IPS-NIHi7 (cell line): ENCODE measurements at regions not wholly inside any gene's neighbourhood (a gene's known extent, or its start where the extent isn't known, plus 50 kb on each side); places are given as distances from the start of the nearest gene placed in this dataset.

Source experiments
- DNase-seq: peaks from one replicate; pipeline ENCODE4 v3.0.0; 2012; ENCODE audit warnings: mixed read lengths; ENCODE audit errors: extremely low spot score

DNA sequence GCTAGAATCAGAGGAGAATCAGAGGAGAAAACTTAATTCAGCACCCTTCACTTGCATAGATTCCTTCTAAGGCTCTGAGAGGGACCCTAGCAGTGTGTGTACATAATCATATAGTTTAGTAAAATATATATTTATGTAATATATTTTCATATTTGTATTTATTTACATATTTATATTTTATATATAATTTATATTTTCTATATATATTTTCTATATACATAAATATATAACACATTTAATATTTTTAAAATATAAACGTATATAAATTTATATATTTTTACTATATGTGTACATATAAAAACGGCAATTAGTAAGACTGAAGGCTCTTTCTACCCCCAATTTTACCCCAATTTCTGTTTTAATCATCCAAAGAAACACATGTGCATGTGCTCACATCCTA lies 80.3 kb downstream of the NXPE2 start:
- DNase-seq = no peak

DNA sequence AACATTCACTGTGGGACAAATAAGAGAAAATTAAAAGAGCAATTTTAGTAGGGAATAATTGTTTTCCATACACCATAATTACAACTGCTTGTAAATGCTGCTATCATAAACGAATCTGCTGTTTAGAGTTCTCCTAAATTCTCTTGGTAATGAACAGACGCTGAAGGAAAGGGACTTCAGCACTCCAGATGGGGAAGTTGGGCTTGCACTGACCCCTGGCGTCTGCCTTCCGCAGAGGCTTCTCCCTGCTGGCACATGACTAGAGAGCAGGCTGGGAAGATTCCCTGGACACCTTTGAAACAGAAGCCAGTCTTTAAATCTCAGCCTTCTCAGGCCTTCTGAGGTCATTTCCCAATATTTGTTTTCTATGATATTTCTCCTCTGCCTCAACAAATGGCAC lies 84.1 kb downstream of the NXPE2 start:
- DNase-seq = peak; percentile 81

DNA sequence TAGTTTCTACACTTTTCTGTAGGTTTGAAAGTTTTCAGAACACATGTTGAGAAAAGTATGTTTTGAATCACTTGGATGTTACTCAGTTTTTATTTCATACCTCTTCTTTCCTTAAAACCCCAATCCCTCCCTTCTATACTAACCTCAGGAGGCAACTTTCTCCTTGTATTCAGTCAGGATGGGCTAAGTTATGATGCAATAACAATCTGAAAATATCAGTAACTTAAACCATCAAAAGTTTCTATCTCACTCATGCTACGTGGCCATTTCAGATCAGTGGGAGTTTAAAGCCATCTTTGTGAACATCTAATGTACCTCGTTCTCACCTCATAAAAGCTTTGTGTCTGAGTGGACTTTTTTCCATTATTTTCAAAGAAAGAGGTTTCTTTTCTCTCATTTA lies 86.2 kb downstream of the NXPE2 start:
- DNase-seq = no peak

DNA sequence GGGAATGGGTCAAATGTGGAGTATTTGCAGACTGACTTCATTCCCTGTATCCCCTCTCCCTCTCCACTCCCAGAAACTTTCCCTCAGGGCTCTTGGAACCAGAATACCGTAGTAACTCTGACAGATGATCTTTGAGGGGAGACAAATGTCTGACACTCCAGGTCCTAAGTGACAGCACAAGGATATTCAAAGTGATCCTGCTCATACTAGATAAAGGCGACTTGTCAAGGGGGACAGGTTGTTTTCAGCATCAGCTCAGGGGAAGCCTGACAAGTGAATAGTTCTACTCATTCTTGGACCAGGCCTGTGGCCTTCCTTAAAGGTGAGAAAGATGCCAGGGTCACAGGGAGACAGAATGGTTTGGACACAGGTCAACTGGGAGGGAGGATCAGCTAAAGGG lies 92.8 kb downstream of the NXPE2 start:
- no peak for DNase-seq

DNA sequence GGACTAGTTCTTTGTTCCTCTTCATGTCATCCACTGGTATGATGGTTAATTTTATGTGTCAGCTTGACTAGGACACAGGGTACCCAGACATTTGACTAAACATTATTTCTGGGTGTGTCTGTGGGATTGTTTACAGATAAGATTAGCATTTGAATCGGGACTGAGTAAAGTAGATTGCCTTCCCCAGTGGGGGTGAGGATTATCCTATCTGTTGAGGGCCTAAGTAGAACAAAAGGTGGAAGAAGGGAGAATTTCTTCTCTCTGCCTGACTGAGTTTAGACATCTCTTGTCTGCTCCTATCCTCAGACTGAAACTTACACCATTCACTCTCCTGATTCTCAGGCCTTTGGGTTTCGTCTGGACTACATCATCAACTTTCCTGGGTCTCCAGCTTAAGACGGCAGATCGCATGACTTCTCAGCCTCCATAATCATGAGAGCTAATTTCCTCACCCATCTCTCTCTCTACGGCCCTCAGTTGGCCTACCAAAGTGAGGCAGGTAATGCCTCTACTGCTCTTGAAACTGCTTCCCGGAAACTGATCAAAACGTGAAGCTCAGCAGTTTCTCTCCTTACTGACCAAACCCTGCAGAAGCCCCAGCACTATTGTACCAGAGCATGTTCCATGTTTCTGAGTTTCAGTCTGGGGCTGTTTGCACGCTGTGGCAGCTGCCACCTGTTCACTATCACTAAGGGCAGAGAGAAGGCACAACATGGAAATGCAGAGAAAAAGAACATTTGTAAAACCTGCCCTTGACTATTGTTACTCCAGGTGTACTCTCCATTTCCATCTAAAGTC lies 95.4 kb downstream of the NXPE2 start:
- no peak for DNase-seq

DNA sequence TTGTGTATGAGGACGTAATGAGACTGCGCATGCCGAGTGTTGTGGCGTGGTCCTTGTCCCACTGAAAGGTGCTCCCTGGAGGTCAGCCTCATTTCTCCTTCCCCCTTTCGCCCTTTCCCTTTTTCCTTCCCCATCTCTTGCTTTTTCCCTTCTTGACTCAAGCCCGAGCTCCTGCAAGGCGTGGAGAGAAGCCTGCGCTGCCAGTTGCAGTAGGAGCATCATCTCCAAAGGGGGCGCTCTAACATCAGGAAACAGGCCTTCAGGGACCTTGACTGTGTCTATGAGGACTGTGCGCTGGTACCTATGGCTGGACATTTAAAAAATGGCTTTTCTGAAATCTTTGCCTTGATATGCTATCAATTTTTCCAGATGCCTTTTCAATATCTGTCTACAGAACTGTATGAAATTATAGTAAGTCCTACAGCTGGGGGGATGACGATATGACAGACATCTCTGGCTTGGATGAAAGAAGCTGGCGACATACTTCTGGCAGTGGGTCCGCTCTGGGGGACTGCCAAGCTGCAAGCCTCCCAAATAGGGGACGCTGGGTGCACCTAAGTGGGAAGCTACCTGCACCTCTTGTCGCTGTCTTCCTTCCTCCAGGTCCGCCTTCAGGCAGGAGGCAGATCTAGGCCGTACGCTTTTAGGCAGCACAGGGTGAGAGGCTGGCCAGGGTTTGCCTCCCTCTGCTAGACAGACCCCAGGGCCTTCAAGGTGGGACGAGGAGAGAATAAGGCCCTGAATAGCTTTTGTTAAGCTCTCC lies 96.5 kb downstream of the NXPE2 start:
- DNase-seq = peak; percentile 83

DNA sequence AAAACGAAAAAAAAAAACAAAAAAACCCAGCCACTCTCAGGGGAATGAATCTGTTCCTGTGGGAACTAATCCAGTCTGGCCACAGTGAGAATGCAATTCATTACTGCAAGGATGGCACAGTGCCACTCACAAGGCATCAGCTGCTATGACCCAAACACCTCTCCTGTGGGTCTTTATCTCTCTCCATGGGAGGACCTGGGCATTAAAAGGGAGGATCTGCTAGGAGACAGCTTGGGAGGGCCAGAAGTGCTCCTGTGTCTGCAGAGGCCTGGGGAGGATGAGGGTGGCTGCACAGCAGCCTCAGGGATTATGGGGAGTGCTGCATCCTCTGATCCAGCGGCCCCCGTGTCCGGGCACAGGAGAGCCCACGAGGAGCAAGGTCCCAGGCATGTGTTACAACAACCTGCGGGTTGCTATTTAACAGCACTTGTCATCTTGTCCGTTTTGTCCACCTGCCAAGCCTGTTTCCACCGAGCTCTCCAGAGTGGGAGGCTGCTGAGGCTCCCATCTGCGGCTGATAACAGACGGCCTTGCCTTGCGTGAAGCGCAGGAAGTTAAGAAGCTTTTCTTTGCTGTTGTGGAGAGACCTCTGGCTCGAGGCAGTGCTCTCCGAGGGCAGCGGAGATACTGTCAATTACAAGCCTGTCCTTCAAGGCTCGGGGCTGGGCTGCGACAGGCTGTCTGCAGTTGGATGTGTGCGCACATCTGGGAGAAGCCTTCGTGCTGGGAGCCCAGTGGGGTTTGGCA lies 97.7 kb downstream of the NXPE2 start:
- DNase-seq = no peak

DNA sequence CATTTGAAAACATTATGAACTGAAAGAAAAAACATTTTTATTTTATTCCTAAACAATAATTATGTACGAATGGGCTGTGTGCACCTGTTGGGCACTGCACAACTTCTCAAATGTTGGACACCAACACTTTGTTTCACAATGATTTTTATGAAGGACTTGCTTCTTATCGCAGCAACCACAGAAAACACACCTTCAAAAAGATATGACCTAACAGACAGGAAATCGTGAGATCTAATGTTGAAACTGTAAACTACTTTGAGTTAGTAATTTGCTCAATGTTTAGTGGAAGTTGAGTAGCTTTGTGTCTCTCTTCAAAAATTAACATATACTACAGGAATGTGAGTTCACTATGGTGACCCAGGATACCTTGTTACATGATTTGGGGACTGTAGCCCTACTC lies 98.6 kb downstream of the NXPE2 start:
- no peak for DNase-seq

DNA sequence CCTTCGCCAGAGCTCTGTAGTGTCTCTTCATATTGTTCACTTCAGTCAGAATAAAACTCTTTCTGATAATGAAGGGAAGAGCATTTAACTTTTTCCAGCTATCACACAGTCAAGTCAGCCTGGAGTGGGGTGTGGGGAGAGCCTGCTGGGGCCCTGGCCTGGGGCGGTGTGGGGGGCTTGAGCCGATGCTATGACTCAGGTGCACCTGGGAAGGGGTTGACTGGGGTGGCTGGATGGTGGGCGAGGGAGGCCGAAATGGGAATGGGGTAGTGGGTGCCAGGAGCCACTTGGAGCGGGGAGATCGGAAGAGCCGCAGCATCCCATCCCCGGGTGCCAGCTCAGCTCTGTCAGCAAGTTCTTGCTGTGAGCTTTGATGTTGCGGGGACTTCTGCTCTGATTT lies 100.9 kb downstream of the NXPE2 start:
- DNase-seq = no peak

DNA sequence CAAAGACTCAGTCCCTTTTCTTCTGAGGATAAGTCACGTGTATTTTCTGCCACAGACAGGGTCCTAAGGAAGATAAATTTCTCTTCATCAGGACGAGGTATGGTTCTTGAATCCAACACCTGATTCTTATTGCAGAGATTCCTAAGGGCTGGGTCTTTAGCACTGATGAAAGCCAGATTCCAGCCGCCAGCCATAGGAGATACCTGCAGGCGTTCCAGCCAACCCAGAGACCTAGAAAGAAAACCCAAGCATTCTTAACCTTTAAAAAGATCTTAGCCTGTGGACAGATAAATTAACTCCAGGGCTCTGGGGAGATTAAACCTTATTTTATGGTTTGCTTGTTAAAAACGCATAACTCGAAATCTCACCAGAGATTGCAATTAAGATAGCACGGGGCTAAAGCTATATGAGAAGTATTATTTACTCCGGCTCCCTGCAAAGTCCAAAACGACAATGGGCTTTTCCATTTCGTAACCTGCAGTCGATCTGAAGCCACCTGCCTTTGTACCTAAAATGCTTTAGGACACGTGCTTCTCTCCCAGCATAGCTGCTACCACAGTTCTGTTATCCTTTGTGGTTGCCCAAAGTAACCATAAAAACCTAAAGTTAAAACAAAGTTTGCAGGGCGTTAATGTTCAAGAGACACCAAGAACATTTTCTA lies 104.5 kb downstream of the NXPE2 start:
- DNase-seq = no peak

DNA sequence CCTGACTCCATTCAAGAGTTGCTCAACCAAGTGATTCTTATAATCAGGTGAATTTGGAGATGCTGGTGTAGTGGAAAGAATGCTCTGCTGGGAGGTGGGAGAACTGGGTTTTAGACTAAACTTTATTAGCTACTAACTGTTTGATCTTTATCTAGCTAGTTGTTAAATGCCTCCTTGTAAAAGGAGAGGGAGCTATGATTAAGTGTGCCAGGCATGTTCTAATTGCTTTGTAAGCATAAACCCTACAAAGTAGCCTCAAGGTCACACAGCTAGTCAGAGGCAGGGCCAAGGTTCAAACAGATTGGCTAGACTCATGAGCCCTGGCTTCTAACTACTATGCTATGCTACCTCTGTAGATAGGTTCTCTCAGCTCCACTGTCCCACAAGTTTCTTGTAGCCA lies 105.5 kb downstream of the NXPE2 start:
- no peak for DNase-seq

DNA sequence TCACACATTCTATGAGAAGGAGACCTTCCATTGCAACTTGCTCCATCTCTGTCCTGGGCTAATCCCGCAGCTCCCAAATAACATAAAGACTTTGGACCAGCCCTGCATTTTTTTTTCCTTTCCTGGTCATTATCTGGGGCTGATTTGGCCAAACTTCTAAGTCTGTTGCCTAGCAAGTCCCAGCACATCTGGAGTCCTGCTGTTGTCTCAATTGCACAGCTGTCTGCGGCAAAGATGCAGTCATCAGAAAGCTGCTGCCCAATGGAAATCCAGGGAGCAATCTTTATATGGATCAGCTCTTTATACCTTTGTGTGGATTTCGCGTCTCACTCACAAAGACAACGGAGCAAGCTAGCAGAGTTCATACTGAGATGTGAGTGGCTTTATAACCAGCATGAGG lies 105.9 kb downstream of the NXPE2 start:
- DNase-seq = no peak

DNA sequence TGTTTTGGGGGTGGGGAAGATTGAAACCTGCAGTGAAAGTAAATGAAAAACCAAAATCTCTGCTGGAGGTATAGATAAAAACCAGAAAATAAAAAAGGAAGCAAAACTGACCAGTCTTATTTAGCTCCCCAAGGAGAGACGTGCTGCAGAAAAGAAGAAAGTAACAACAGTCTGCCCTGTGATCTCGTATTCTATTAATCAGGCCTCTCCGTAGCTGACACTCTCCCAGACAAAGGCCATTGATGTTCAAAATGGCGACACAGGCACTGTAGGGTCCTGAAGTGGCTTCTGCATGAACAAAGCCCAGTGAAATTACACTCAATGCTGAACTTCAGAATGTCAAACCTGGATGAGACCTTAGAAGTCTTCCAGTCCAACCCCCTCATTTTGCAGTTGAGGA lies 106.6 kb downstream of the NXPE2 start:
- DNase-seq = no peak

DNA sequence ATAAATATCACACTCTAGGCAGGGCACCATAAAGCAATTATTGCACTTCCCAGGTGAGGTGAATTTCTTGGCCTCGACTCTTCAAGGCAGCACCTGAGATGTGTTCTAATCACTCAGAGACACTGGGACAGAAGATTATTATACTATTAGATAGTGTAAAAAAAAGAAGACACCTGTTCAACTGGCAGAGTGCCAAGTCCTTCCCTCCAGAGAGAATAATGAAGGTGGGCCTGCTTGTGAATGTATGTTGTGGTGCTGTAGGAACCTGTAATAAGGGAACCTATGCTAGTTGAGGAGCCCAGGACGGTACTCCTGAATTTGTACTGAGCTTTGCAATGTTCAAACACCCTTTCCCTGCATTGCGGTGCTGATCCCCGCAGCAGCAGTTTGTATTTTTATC lies 107.5 kb downstream of the NXPE2 start:
- DNase-seq = no peak

DNA sequence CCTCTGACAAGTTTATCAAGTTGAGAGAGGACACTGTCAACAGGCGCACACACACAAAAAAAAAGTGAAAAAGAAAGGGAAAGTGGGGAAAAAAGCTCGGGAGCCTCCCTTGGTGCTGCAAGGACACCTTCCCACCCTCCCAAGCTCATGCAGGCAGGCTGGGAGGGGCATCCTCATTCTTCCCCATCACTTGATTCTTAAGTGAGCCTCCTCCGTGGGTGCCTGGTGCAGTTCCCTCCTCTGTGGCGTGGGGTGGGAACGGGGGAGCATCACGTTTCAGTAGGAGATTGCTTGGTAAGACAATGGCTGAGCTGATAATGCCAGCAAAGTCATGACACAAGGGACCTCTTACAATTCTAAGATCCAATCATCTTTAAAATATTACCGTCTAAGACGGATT lies 108.8 kb downstream of the NXPE2 start:
- DNase-seq = no peak

DNA sequence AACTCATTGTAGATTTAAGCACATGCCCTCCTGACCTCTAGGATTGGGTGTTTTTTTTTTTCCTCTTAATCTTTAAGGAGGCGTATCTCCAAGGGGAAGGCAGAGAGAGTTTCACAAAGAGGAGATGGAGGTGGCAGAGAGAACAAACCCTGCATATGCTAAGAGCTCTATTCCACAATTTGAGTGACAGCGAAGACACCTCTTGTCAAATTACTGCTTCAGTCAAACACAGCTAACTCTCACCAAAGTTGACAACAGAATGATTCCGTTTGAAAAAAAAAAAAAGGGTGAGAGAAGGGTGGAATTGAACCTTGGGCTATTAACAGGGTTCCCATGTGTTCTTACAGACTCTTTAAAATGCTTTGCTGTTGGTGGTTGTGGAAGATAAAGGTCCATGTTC lies 112.6 kb downstream of the NXPE2 start:
- DNase-seq = no peak

DNA sequence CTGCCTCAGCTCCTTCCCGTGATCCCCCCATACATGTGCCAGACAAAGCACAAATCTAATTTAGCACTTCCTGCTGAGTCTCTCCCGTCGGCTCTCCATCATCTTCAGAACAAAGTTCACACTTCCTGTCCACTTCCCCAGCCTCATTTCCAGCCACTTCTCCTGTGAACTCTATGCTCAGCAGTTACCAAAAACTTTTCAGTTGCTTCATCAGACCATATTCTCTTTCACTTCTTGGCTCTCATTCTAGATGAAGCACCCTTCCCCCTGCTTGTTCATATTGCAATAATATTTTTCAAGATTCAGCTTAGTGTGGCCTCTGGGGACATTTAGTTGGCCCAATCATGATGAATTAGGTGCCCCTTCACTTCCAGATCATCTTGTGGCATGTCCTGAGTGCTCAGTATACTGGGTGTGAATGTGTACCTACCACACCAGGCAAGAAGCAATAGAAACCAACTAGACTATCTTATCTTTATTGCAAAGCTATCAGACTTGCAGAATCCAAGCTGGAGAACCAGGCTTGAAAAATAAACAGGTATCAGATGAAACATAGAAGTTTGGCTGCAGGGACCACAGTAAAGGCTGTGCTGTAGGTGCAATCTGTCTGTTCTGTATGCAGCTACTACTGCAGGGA lies 115.8 kb downstream of the NXPE2 start:
- no peak for DNase-seq

DNA sequence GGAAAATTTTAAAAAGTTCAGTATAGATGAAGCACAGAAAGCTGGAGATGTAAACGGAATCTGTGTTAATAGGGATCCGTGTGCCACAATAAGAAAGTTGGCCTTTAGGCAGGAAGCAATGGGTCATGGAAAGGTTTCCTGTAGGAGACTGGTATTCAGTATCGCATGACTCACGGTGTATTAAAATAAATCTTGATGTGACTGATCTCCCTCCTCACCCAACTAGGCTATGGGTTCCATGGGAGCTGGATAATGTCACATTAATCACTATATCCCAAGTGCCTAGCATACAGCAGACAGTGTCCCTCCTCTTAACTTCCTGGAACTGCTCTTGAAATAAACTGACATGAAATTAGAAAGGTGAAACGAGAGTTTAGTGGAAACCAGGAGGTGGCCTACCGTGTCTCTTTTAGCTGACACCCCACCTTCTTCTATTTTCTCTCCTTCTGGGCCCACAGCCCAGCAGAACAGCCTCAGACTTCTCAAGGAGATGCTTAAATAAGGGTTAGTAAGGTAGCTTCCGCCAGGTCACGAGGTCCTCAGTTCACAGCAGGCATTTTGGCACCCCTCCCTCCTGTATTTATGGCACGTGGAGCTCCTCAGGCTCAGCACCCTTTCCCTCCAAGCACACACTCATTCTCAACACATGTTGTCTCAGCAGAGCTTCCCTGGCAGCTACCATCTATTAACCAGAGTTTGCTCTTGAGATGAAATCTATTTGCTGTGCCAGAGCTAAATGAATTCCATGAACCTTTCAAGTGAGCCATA lies 118.8 kb downstream of the NXPE2 start:
- no peak for DNase-seq

DNA sequence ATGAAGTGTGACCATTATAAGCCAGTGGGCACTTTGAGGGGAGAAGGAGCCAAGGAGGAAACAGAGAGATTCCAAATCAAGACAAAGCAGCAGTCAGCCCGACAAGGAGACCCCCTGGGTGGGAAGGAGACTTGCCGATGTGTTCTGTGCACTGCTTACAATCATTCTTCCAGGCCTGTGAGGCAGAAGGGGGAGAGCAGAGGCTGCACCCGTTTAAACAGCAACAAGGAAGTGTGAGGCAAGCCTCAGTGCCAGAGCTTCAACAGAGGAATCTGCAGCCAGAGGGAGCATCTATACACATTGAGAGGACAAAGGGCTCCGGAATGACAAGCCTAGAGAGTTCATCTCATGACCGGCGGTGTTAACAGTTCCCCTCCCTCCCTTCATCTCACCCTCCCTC lies 121.1 kb downstream of the NXPE2 start:
- DNase-seq = peak; percentile 68

DNA sequence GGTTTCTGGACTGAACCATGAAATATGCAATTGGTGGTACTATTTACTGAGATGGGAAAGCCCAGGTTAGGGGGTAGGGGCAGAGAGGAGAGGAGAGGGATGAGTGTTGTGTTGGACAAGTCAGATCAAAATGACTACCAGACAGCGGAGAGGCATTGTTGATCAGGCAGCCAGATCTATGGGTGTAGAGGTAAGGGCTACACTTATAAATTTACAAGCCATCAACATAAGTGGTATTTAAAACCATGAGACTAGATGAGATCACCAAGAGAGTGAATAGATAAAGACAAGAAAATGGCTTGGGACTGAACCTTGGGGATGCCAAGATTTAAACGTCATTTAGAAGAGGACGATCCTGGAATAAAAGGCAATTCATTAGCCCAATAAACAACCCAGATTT lies 123.4 kb downstream of the NXPE2 start:
- DNase-seq = no peak

DNA sequence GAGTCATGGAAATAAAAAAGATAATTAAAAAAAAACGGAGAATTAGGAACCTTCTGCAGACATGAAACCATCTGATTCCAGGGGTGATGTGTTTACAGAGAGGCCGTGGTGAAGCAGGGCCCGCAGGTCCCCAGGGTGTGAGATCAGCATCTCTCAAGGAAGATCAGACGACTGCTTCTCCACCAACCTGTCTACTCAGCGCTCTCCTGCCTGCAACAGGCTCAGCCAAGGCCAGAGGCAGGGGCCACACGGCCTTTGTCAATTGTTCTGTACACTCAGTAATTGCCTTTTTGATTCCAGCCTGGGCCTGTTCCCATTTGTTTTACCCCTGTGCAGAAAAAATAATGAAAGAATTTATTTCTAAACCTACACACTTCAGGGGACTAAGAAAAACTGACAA lies 124.6 kb downstream of the NXPE2 start:
- DNase-seq = no peak
